H1 (cell line): ENCODE measurements at regions not wholly inside any gene's neighbourhood (a gene's known extent, or its start where the extent isn't known, plus 50 kb on each side); places are given as distances from the start of the nearest gene placed in this dataset.
A peak's percentile ranks its signal among the peaks of the same experiment; 100 is the strongest.

Experiments
- CTCF ChIA-PET: fragments of 300-600 bp; sonication (Branson Sonifier 250); formaldehyde crosslinking; loops from one replicate; lab custom pipeline; 2021; ENCODE audit not compliant: partially characterized antibody; lab: Charles Lee
- POLR2A ChIA-PET: fragments of 300-600 bp; sonication (Branson Sonifier 250); formaldehyde crosslinking; loops from one replicate; lab custom pipeline; 2021; ENCODE audit warnings: inconsistent platforms; ENCODE audit not compliant: partially characterized antibody; lab: Charles Lee
- DNase-seq, 2 experiments: peaks; one replicate each; pipeline versions ENCODE4 v3.0.0 to v3.0.0-alpha.2; 2010 to 2022; ENCODE audit warnings: low spot score in 2 of 2, low read depth in 1 of 2, mixed read lengths in 1 of 2
- FAIRE-seq: peaks from 2 replicates; lab custom pipeline; 2011; peaks lifted over from hg19 to GRCh38; lab: Jason Lieb, UNC
- H2AFZ ChIP-seq: 2 replicates; pipeline ENCODE4 v1.8.1; 2012; ENCODE audit warnings: low read length, inconsistent platforms
- H2AK5ac ChIP-seq: 2 replicates; pipeline ENCODE4 v1.6.1; 2013; ENCODE audit warnings: low read depth, low read length
- H2BK120ac ChIP-seq: replicated peaks from 2 replicates; pipeline ENCODE3; 2013; ENCODE audit warnings: low read depth, low read length, inconsistent platforms
- H2BK12ac ChIP-seq: 2 replicates; pipeline ENCODE4 v1.6.1; 2013; ENCODE audit warnings: low read depth, low read length
- H2BK15ac ChIP-seq: 2 replicates; pipeline ENCODE4 v1.6.1; 2013; ENCODE audit warnings: low read length
- H2BK20ac ChIP-seq: 2 replicates; pipeline ENCODE4 v1.6.1; 2013; ENCODE audit warnings: low read length
- H2BK5ac ChIP-seq: 2 replicates; pipeline ENCODE4 v1.6.1; 2013; ENCODE audit warnings: low read depth, low read length
- H3K14ac ChIP-seq: 2 replicates; pipeline ENCODE4 v1.6.1; 2013; ENCODE audit warnings: inconsistent platforms; ENCODE audit not compliant: insufficient read length
- H3K18ac ChIP-seq: 2 replicates; pipeline ENCODE4 v1.6.1; 2013; ENCODE audit warnings: low read length; ENCODE audit errors: extremely low read depth
- H3K23ac ChIP-seq: 2 replicates; pipeline ENCODE4 v1.6.1; 2013; ENCODE audit warnings: inconsistent platforms; ENCODE audit not compliant: insufficient read length
- H3K23me2 ChIP-seq: 2 replicates; pipeline ENCODE4 v1.6.1; 2013; ENCODE audit warnings: low read depth, low read length
- H3K27ac ChIP-seq: 2 replicates; pipeline ENCODE4 v1.6.1; 2011; ENCODE audit warnings: low read depth, low read length, inconsistent platforms
- H3K27me3 ChIP-seq, 4 experiments: replicated peaks in 1 of 4; 1 replicate in 1 of 4; 2 replicates in 3 of 4; pipeline versions ENCODE4 v1.6.1 to v1.8.1; 2011 to 2013; ENCODE audit warnings: low read length in 3 of 4, mild to moderate bottlenecking in 3 of 4, inconsistent platforms in 2 of 4, mixed read lengths in 2 of 4, moderate library complexity in 1 of 4; ENCODE audit not compliant: control insufficient read depth in 3 of 4, insufficient read depth in 3 of 4; ENCODE audit errors: extremely low read depth in 1 of 4
- H3K36me3 ChIP-seq, 4 experiments: 2 replicates each; pipeline versions ENCODE4 v1.6.1 to v1.8.1; 2011 to 2013; ENCODE audit warnings: mild to moderate bottlenecking in 4 of 4, low read length in 3 of 4, moderate library complexity in 2 of 4, control low read depth in 1 of 4, inconsistent platforms in 1 of 4; ENCODE audit not compliant: insufficient read depth in 4 of 4, control insufficient read depth in 2 of 4
- H3K4ac ChIP-seq: replicated peaks from 2 replicates; pipeline ENCODE3; 2013; ENCODE audit warnings: low read length, low read depth, mixed read lengths, inconsistent platforms; ENCODE audit not compliant: insufficient read length
- H3K4me1 ChIP-seq, 4 experiments: replicated peaks in 1 of 4; 1 replicate in 1 of 4; 2 replicates in 3 of 4; pipeline versions ENCODE4 v1.6.1 to v1.8.1; 2011 to 2013; ENCODE audit warnings: low read length in 3 of 4, inconsistent platforms in 2 of 4, mixed read lengths in 1 of 4; ENCODE audit not compliant: insufficient read depth in 4 of 4, control insufficient read depth in 3 of 4
- H3K4me2 ChIP-seq, 2 experiments: 2 replicates each; pipeline versions ENCODE4 v1.6.1 to v1.8.1; 2011 to 2013; ENCODE audit warnings: low read depth in 2 of 2, low read length in 2 of 2, control low read depth in 1 of 2, inconsistent platforms in 1 of 2, mild to moderate bottlenecking in 1 of 2; ENCODE audit not compliant: insufficient read depth in 1 of 2
- H3K4me3 ChIP-seq, 4 experiments: fragments of 200-600, 300-600 bp in 1 of 4; sonication (generic), shearing (Covaris generic), sonication (Bioruptor Twin) in 1 of 4; 2 replicates each; pipeline versions ENCODE4 v1.5.1 to v1.8.1; 2011 to 2016; ENCODE audit warnings: low read length in 4 of 4, low read depth in 3 of 4, control low read depth in 2 of 4, inconsistent platforms in 2 of 4, mild to moderate bottlenecking in 2 of 4, mixed read lengths in 1 of 4, moderate library complexity in 1 of 4; ENCODE audit not compliant: insufficient read depth in 2 of 4; ENCODE audit errors: extremely low read depth in 1 of 4
- H3K56ac ChIP-seq: replicated peaks from 2 replicates; pipeline ENCODE3; 2013; ENCODE audit warnings: low read depth, mild to moderate bottlenecking, mixed read lengths, low read length, inconsistent platforms; ENCODE audit not compliant: insufficient read length
- H3K79me1 ChIP-seq: 2 replicates; pipeline ENCODE4 v1.6.1; 2013; ENCODE audit warnings: low read depth, low read length, control low read depth
- H3K79me2 ChIP-seq, 2 experiments: 2 replicates each; pipeline versions ENCODE4 v1.6.1 to v1.8.1; 2012 to 2013; ENCODE audit warnings: low read length in 2 of 2, mild to moderate bottlenecking in 2 of 2, inconsistent platforms in 1 of 2; ENCODE audit not compliant: insufficient read depth in 2 of 2, control insufficient read depth in 1 of 2
- H3K9ac ChIP-seq, 4 experiments: replicated peaks in 1 of 4; 1 replicate in 1 of 4; 2 replicates in 3 of 4; pipeline versions ENCODE4 v1.6.1 to v1.8.1; 2011 to 2013; ENCODE audit warnings: low read depth in 3 of 4, low read length in 3 of 4, control low read depth in 2 of 4, mild to moderate bottlenecking in 2 of 4, moderate library complexity in 2 of 4, inconsistent platforms in 1 of 4; ENCODE audit errors: extremely low read depth in 1 of 4
- H3K9me3 ChIP-seq, 2 experiments: 2 replicates each; pipeline versions ENCODE4 v1.6.1 to v1.8.1; 2012 to 2013; ENCODE audit warnings: mild to moderate bottlenecking in 2 of 2, moderate library complexity in 2 of 2, control low read depth in 1 of 2, inconsistent platforms in 1 of 2, low read depth in 1 of 2, low read length in 1 of 2, mixed read lengths in 1 of 2; ENCODE audit not compliant: insufficient read depth in 2 of 2
- H4K20me1 ChIP-seq, 2 experiments: replicated peaks in 1 of 2; 2 replicates each; pipeline versions ENCODE3 to v1.8.1; 2011 to 2013; ENCODE audit warnings: inconsistent platforms in 2 of 2, low read length in 2 of 2, mild to moderate bottlenecking in 1 of 2; ENCODE audit not compliant: insufficient read depth in 2 of 2, control insufficient read depth in 1 of 2
- H4K5ac ChIP-seq: 2 replicates; pipeline ENCODE4 v1.6.1; 2013; ENCODE audit warnings: low read length, low read depth, mixed read lengths, inconsistent platforms; ENCODE audit not compliant: insufficient read length
- H4K8ac ChIP-seq: 2 replicates; pipeline ENCODE4 v1.8.0; 2013; ENCODE audit warnings: mild to moderate bottlenecking, moderate library complexity, low read length, inconsistent platforms; ENCODE audit not compliant: insufficient read depth; ENCODE audit errors: extremely low read depth
- H4K91ac ChIP-seq: replicated peaks from 2 replicates; pipeline ENCODE3; 2013; ENCODE audit warnings: low read length, mixed read lengths, inconsistent platforms; ENCODE audit not compliant: insufficient read length
- ASH2L ChIP-seq: fragments of 200-600, 300-600 bp; sonication (generic); IDR thresholded peaks from one replicate; pipeline ENCODE4 v1.7.1; 2017; ENCODE audit warnings: low read length
- CREB1 ChIP-seq: IDR thresholded peaks from 2 replicates; pipeline ENCODE4 v1.6.1; 2012; ENCODE audit warnings: inconsistent platforms
- EGR1 ChIP-seq: IDR thresholded peaks from 2 replicates; pipeline ENCODE4 v1.6.1; 2011; ENCODE audit warnings: low read depth, low read length, borderline replicate concordance
- EP300 ChIP-seq, 2 experiments: IDR thresholded peaks; 1 replicate in 1 of 2; 2 replicates in 1 of 2; pipeline ENCODE4 v1.6.1; 2011 to 2012; ENCODE audit warnings: low read depth in 2 of 2, low read length in 2 of 2, mild to moderate bottlenecking in 2 of 2, borderline replicate concordance in 1 of 2, inconsistent platforms in 1 of 2, moderate library complexity in 1 of 2
- HDAC2 ChIP-seq, 2 experiments: fragments of 300-600 bp in 1 of 2; sonication (generic) in 1 of 2; IDR thresholded peaks; 2 replicates each; pipeline ENCODE4 v1.6.1; 2011 to 2012; ENCODE audit warnings: low read depth in 2 of 2, low read length in 2 of 2, mild to moderate bottlenecking in 2 of 2, moderate library complexity in 2 of 2, borderline replicate concordance in 1 of 2, inconsistent platforms in 1 of 2
- KDM5A ChIP-seq: fragments of 200-600 bp; IDR thresholded peaks from 2 replicates; pipeline ENCODE4 v1.7.1; 2012; ENCODE audit warnings: mild to moderate bottlenecking, low read length, inconsistent platforms, mixed read lengths
- MAFK ChIP-seq: IDR thresholded peaks from 2 replicates; pipeline ENCODE4 v1.6.1; 2012; ENCODE audit warnings: low read depth, mild to moderate bottlenecking, improper control_type of control experiment, low read length
- MAX ChIP-seq: IDR thresholded peaks from 2 replicates; pipeline ENCODE4 v1.6.1; 2012; ENCODE audit warnings: inconsistent platforms
- POU5F1 ChIP-seq: IDR thresholded peaks from 2 replicates; pipeline ENCODE4 v1.6.1; 2011; ENCODE audit warnings: low read depth, mild to moderate bottlenecking, low read length, moderate library complexity
- RFX5 ChIP-seq: IDR thresholded peaks from 2 replicates; pipeline ENCODE4 v1.6.1; 2011; ENCODE audit warnings: low read depth, low read length, improper control_type of control experiment, borderline replicate concordance
- TEAD4 ChIP-seq: IDR thresholded peaks from 2 replicates; pipeline ENCODE4 v1.6.1; 2012; ENCODE audit warnings: low read depth, low read length, inconsistent platforms, mixed read lengths
- WGBS, 2 experiments: shearing (Covaris generic) in 1 of 2; methylation state at CpG; one replicate each; pipeline versions ENCODE4 v1.1.6 to v1.1.7; 2013 to 2015; ENCODE audit warnings: low lambda C conversion rate in 2 of 2, mixed read lengths in 2 of 2, inconsistent platforms in 1 of 2, low coverage in 1 of 2, missing lambda C conversion rate in 1 of 2; ENCODE audit not compliant: insufficient replicate concordance in 2 of 2, insufficient coverage in 1 of 2, insufficient read length in 1 of 2; ENCODE audit errors: extremely low coverage in 1 of 2, missing lambda C conversion rate in 1 of 2; 5-methylcytosine and 5-hydroxymethylcytosine counted together

GRCh38 chr6:27582928-27583725, 110.2 kb upstream of the ZNF184 start:
- no peak overlapping the region for H3K4ac ChIP-seq
- H3K9ac ChIP-seq, result no peak overlapping the region
- no peaks in the 10 kb centered on the region for H3K79me1 ChIP-seq
- peaks cover 3% of the 10 kb centered on the region; the same call in 1 of the 2 replicates for H3K23me2 ChIP-seq
- no peaks in the 10 kb centered on the region for H3K9me3 ChIP-seq
- H3K4me2 ChIP-seq, result peak overlapping the region; percentile 59 to 64
- peak overlapping the region; percentile 64; the same call in 1 of the 2 replicates for H2AFZ ChIP-seq
- H4K91ac ChIP-seq, result no peak overlapping the region
- no peaks in the 10 kb centered on the region for H3K36me3 ChIP-seq
- no peak overlapping the region for H4K5ac ChIP-seq
- peak overlapping the region; percentile 46 to 63 (median 56) for H3K4me3 ChIP-seq
- DNase-seq, result peak in 1 of 2 experiments; percentile 88
- no peak overlapping the region for H2BK12ac ChIP-seq
- H3K4me1 ChIP-seq, result no peaks in the 10 kb centered on the region; a peak in 1 of 7 replicates
- FAIRE-seq, result peak; percentile 57
- no peaks in the 10 kb centered on the region for H3K79me2 ChIP-seq
- ChIA-PET POLR2A (interaction anchor here (1.1 to 1.8 kb wide), 2 partner anchors 31 to 38 kb away, joined by 3 to 4 read pairs; no protein-coding TSS in a partner anchor), CTCF (interaction anchor here (0.7 to 1.4 kb wide), 5 partner anchors 9 to 434 kb away, joined by 3 to 4 read pairs (median 4); no protein-coding TSS in a partner anchor)
- no peak overlapping the region for H3K27ac ChIP-seq
- H3K14ac ChIP-seq, result no peak overlapping the region
- H2BK20ac ChIP-seq, result no peak overlapping the region
- H4K8ac ChIP-seq, result no peak overlapping the region; the same call in 1 of the 2 replicates
- H2BK120ac ChIP-seq, result no peak overlapping the region
- H3K23ac ChIP-seq, result no peak overlapping the region
- H3K27me3 ChIP-seq, result no peaks in the 10 kb centered on the region
- no peaks in the 10 kb centered on the region for H4K20me1 ChIP-seq
- H3K56ac ChIP-seq, result no peak overlapping the region
- no peak overlapping the region for H2AK5ac ChIP-seq
- H2BK15ac ChIP-seq, result no peak overlapping the region
- no peak overlapping the region for H3K18ac ChIP-seq
- no peak overlapping the region for H2BK5ac ChIP-seq
- WGBS, 2 experiments, result 7% methylated on average over 32 of the region's 32 CpGs; no CpG with 5 or more reads in 1 of the 2 experiments
- TF ChIP-seq KDM5A (no peak), MAFK (peak; percentile 67; the same call in 1 of the 2 replicates), EP300 (IDR thresholded peaks at IDR 0.05; ENCODE audit: borderline replicate concordance in 1 of 2, low read depth in 2 of 2, low read length in 2 of 2) (no peak), RFX5 (no peak), ASH2L (peak; percentile 72), HDAC2 (IDR thresholded peaks at IDR 0.05; ENCODE audit: borderline replicate concordance in 1 of 2, low read depth in 2 of 2, low read length in 2 of 2) (0 out of 4 replicates have a peak, but pooled peaks of 1 of the 2 experiments have one; percentile 11), POU5F1 (peak; percentile 55; the same call in 1 of the 2 replicates), EGR1 (no peak), CREB1 (no peak), TEAD4 (0 out of 2 replicates have a peak, but pooled peaks have one; percentile 14), MAX (no peak)
